ENCODE measurements at regions not wholly inside any gene's neighbourhood (a gene's known extent, or its start where the extent isn't known, plus 50 kb on each side); places are given as distances from the start of the nearest gene placed in this dataset.
"Not testable (repeated sequence)": the region's sequence is repeated elsewhere in the genome, so short reads cannot be mapped to it uniquely, and the experiment has no call there.

DNA sequence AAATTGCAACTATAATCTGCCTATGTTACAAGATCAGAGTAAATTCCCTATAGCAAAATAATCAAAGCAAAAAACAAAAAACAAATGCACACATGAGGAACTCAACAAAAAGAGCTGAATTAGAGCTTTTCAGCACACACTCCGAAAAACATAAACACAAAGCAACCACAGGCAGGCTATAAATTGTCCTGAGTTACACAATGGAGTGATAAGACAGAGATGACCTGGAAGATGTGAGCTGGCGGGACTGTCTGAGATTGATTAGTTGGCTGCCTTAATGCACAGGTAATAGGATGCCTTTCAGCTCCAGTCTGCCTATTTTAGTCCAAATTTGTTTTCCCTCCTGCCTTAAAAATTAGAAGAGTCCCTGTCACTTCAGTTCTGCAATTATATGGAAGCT, 159.0 kb upstream of the FNDC3A start:
- DNase-seq: no peak
- H3K9ac ChIP-seq (ENCODE audit: low read depth in 2 of 2, low read length in 2 of 2): no peak overlapping the region
- TF ChIP-seq, protein P1, sequence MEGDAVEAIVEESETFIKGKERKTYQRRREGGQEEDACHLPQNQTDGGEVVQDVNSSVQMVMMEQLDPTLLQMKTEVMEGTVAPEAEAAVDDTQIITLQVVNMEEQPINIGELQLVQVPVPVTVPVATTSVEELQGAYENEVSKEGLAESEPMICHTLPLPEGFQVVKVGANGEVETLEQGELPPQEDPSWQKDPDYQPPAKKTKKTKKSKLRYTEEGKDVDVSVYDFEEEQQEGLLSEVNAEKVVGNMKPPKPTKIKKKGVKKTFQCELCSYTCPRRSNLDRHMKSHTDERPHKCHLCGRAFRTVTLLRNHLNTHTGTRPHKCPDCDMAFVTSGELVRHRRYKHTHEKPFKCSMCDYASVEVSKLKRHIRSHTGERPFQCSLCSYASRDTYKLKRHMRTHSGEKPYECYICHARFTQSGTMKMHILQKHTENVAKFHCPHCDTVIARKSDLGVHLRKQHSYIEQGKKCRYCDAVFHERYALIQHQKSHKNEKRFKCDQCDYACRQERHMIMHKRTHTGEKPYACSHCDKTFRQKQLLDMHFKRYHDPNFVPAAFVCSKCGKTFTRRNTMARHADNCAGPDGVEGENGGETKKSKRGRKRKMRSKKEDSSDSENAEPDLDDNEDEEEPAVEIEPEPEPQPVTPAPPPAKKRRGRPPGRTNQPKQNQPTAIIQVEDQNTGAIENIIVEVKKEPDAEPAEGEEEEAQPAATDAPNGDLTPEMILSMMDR (IDR thresholded peaks at IDR 0.05): no peak

DNA sequence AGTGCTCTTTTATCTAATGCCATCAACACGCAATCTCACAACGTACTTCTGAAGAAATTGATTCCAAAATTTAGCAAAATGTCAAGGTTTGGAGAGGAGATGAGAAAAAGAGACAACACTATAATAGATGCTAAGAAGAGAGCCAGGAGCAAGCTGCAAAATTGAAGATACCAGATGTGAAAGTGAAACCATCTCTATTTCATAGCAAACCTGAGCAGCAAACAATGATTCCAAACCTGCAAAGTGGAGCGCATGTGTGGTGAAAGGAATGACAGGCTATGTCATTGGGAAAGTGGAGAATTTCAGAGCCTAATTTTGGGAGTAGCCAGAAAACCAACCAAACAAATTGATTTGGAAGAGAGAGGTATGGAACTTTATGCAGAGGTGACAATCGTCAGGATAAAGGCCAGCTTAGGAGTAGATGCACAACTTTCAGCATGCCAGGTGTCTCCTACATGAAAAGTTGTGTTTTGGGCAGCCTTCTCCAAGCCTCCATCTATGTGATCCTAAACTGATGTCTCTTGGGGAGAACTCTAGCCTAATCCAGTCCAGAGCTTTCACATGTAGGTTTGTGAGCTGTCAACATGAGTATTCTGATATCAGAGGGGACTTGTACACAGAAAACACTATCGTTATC, 158.4 kb upstream of the FNDC3A start:
- Histone ChIP-seq H3K4me3 (no peak overlapping the region), H3K4me1 (no peaks in the 10 kb centered on the region), H3K9me3 (no peaks in the 10 kb centered on the region), H3K9ac (ENCODE audit: low read depth in 2 of 2, low read length in 2 of 2) (no peak overlapping the region), H3K27ac (no peak overlapping the region), H3K27me3 (no peaks in the 10 kb centered on the region), H3K36me3 (no peaks in the 10 kb centered on the region)
- intact Hi-C loops (cut with DNase I): no loop called here
- TF ChIP-seq, protein P1 (IDR thresholded peaks at IDR 0.05): no peak
- DNase-seq: no peak

More for the DNA sequence above, 159.0 kb upstream of the FNDC3A start:
- H3K27me3 ChIP-seq: no peaks in the 10 kb centered on the region
- H3K4me1 ChIP-seq: no peaks in the 10 kb centered on the region
- no peaks in the 10 kb centered on the region for H3K36me3 ChIP-seq
- H3K4me3 ChIP-seq: no peak overlapping the region
- no peak overlapping the region for H3K27ac ChIP-seq
- H3K9me3 ChIP-seq: no peaks in the 10 kb centered on the region
- intact Hi-C loops (cut with DNase I): no loop called here

DNA sequence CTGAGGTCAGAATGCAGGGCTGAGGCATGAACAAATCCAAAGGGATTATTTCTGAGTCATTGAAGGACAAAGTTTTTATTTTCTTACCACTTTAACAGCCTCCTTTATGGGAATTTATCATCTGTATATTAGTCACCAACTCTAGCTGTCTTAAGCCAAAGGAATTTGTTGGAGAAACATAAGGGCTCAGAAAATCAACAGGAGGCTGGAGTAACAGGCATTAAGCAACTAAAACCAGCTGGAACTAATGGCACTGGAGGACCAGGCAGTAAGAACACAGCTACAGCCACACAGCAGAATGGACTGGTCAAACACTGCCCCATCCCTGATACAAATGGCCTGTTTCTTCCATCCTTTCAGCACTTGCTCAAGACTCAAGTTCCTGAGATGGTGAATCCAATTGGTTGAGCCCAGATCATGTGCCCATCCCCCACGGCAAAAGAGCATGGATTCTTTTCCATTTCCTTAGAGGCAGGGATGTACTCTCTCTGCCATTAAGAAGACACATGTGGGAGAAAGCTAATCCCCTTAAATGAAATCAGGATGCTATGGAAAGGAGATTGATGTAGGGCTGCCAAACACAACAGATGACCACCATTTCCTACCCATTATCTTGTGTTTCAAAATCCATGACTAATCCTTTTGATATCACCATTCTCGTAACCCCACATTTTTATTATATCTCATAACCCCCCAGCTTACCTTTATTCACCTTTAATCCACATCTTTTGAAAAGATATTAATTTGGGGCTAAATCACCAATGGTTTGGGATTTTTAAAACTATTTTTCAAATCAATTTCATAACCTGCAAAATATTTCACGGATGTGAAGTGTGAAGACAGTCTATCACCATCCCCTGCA, 157.0 kb upstream of the FNDC3A start:
- no peaks in the 10 kb centered on the region for H3K36me3 ChIP-seq
- H3K4me3 ChIP-seq: no peak overlapping the region
- DNase-seq: no peak
- H3K27ac ChIP-seq: no peak overlapping the region
- H3K4me1 ChIP-seq: no peaks in the 10 kb centered on the region
- H3K27me3 ChIP-seq: no peaks in the 10 kb centered on the region
- no peak overlapping the region for H3K9ac ChIP-seq (ENCODE audit: low read depth in 2 of 2, low read length in 2 of 2)
- intact Hi-C loops (cut with DNase I): no loop called here
- H3K9me3 ChIP-seq: no peaks in the 10 kb centered on the region
- TF ChIP-seq, protein P1 (IDR thresholded peaks at IDR 0.05): no peak

DNA sequence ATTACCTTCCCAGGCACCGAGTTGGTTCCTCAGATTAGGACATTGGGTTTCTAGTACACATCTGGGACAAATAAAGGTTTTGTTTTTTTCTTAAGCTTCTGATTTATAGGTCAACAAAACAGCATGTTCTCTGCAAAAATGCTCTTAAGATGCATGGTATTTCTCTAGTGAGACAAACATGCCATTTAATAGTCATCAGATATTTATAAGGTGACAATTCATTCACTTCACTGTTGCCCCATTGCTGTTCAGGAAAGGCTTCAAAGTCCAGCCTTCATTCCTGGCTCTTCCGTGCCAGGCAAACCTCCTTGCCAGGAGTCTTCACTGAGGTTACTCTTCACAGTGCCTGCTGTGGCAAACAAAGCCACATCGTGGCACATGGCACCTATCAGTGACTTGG, 156.3 kb upstream of the FNDC3A start:
- DNase-seq: no peak
- TF ChIP-seq, protein P1 (IDR thresholded peaks at IDR 0.05): no peak
- Histone ChIP-seq H3K4me3 (no peak overlapping the region), H3K9me3 (no peaks in the 10 kb centered on the region), H3K27ac (no peak overlapping the region), H3K36me3 (no peaks in the 10 kb centered on the region), H3K9ac (ENCODE audit: low read depth in 2 of 2, low read length in 2 of 2) (no peak overlapping the region), H3K4me1 (no peaks in the 10 kb centered on the region), H3K27me3 (no peaks in the 10 kb centered on the region)
- intact Hi-C loops (cut with DNase I): no loop called here

DNA sequence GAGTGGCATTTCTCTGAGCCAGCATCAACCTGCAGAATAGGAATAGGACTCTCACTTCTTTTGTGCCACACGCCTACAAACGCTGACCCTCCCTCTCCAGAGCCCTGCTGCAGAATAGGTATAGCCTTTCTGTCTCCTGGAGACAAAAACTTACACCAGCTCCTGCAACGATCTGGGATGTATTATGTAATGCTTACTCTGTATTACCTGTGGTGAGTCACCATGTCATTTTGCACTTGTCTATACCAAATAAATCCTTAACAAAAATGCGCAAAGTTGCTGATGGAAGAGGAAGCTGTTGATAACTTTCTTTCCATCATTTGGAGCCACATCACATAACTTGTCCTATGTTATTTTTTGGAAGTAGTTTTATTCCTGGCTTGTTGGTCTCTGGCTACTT, 155.8 kb upstream of the FNDC3A start:
- no peak overlapping the region for H3K4me3 ChIP-seq
- no peaks in the 10 kb centered on the region for H3K9me3 ChIP-seq
- intact Hi-C loops (cut with DNase I): no loop called here
- no peaks in the 10 kb centered on the region for H3K36me3 ChIP-seq
- TF ChIP-seq, protein P1 (IDR thresholded peaks at IDR 0.05): no peak
- no peak overlapping the region for H3K27ac ChIP-seq
- no peaks in the 10 kb centered on the region for H3K4me1 ChIP-seq
- no peak for DNase-seq
- no peaks in the 10 kb centered on the region for H3K27me3 ChIP-seq
- H3K9ac ChIP-seq (ENCODE audit: low read depth in 2 of 2, low read length in 2 of 2): no peak overlapping the region

DNA sequence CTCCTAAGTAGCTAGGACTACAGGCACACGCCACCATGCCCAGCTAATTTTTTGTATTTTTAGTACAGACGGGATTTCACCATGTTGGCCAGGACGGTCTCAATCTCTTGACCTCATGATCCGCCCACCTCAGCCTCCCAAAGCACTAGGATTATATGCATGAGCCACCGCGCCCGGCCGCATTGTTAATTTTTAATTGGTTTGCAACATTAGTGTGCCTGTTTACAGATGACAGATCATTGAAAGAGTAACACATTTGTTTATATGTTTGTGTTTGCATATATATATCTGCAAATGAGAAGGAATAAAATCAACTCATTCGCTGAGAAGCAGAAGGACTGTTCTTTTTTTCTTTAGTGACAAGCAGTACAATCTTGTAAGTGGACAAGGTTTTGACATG, 152.2 kb upstream of the FNDC3A start:
- H3K4me3 ChIP-seq; intact Hi-C loops (cut with DNase I); H3K27ac ChIP-seq; H3K9ac ChIP-seq (ENCODE audit: low read depth in 2 of 2, low read length in 2 of 2); H3K36me3 ChIP-seq; H3K27me3 ChIP-seq; H3K4me1 ChIP-seq; H3K9me3 ChIP-seq; DNase-seq: not testable (repeated sequence)
